ENCODE measurements at regions not wholly inside any gene's neighbourhood (a gene's known extent, or its start where the extent isn't known, plus 50 kb on each side); places are given as distances from the start of the nearest gene placed in this dataset.
"Not testable (repeated sequence)": the region's sequence is repeated elsewhere in the genome, so short reads cannot be mapped to it uniquely, and the experiment has no call there.

GRCh38 chr2:235105821-235106359 lies 154.1 kb downstream of the SH3BP4 start:
- no peak for DNase-seq (ENCODE audit: low read depth)

- no peak for DNase-seq (ENCODE audit: low read depth)
These were observed 155.2 kb downstream of the SH3BP4 start for GRCh38 chr2:235106874-235107639.

DNA sequence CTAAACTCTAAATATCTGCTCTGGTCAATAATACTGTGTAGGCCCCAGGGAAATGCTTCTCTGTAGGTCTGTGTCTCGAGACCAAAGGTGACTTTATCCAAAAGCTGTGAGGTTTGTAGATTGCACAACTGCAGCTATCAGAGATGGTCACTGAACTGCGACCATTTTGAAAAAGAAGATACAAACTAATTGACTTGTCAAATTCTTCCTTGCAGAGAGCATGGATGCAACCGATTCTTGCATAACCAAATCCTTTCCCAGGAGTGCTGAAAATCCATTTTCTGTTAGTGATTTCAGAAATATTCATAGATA lies 155.8 kb downstream of the SH3BP4 start:
- no peak for DNase-seq (ENCODE audit: low read depth)

- not testable (repeated sequence) for DNase-seq (ENCODE audit: low read depth)
These were observed 157.7 kb downstream of the SH3BP4 start for GRCh38 chr2:235109561-235109960.

GRCh38 chr2:235112365-235112764 lies 160.5 kb downstream of the SH3BP4 start:
- no peak for DNase-seq (ENCODE audit: low read depth)

GRCh38 chr2:235113854-235114253 lies 162.0 kb downstream of the SH3BP4 start:
- DNase-seq (ENCODE audit: low read depth), result no peak

GRCh38 chr2:235114286-235114685 lies 162.5 kb downstream of the SH3BP4 start:
- no peak for DNase-seq (ENCODE audit: low read depth)

DNA sequence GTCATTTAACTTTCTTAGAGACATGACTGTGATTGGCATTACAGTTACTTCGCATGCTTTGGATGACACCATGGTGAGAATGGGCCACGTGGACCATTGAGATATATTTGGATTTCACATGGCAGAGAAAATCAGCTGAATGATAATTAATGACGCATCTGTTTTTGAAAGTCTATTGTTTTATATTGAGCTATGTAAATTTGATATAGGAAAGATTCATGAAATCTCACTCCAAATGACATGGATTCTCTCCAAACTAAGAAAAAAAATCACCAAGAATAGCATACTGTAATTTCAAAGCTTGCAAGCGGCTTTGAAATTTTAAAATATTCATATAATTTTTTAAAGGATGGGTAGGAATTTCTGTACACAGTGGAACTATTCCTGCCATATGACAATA lies 163.7 kb downstream of the SH3BP4 start:
- no peak for DNase-seq (ENCODE audit: low read depth)

DNA sequence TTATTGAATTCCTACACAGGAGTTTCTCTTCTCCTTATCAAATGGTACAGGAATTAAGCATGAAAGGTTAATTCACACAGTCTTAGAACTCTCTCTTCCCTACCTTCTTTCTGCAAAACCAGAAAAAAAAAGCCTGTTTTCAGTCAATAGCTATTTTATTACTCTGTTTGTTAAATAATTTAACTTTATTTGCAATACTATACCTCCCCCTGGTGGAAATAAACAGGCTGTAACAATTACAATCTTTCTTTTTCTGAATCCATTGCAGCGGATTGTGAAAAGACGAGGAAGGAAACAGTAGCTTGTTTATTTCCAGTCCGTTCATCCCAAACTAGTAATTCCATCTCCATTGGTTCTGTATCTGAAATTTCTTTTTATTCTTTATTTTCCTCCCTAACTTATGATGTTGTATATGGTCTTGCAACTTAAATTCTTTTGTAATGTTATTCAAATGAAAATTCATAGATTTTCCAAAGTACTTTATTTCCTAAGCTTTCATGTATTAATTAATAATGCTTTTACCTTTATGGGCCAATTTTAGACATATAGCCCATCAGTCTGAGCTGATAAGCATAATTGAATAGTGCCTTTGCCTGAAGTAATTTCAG lies 165.2 kb downstream of the SH3BP4 start:
- no peak for DNase-seq (ENCODE audit: low read depth)

GRCh38 chr2:235126768-235127167 lies 175.0 kb downstream of the SH3BP4 start:
- DNase-seq (ENCODE audit: low read depth), result no peak

- no peak for DNase-seq (ENCODE audit: low read depth)
These were observed 176.1 kb downstream of the SH3BP4 start for GRCh38 chr2:235127931-235128330.

GRCh38 chr2:235129850-235130249 lies 178.0 kb downstream of the SH3BP4 start:
- DNase-seq (ENCODE audit: low read depth), result no peak

GRCh38 chr2:235131334-235132305 lies 179.8 kb downstream of the SH3BP4 start:
- no peak for DNase-seq (ENCODE audit: low read depth)

- DNase-seq (ENCODE audit: low read depth), result no peak
These were observed 180.8 kb downstream of the SH3BP4 start for GRCh38 chr2:235132651-235133050.

DNA sequence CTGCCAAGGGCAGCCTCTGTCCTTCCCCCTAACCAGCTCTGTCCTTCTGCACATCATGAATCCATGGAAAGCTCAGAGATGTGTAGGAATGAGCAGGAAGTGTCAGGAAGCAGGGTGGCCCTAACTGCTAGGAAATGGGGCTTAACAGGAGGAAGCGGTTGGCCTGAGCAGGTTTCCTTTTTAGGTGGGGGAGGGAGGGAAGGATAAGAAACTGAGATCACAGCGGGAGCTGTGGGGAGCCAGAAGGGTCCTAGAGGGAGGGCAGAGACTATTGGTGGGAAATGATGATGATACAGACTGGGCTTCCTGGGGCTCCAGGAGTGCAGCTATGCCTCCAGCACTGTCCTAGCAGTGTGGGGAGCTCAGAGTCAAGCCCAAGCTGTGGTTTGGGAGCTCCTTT lies 182.0 kb downstream of the SH3BP4 start:
- no peak for DNase-seq (ENCODE audit: low read depth)

DNA sequence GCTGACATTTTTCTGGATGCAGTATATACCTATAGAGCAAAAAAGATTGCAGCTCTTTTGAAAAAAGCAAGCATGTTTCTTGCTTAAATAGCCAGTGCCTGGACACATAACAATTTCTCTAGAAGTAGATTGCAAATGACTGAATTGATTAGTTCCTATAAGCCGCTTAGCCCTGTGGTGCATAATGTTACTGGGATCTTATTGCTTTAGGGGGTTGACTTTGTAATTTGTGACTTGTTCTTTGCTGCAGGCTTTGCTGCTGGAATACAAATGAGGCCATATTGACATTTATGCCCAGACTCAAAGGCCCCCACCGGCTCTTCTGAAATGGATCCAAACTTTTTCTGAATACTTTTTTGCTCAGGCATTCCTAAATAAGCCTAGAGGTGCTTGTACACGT lies 182.6 kb downstream of the SH3BP4 start:
- no peak for DNase-seq (ENCODE audit: low read depth)

GRCh38 chr2:235135195-235135965 lies 183.6 kb downstream of the SH3BP4 start:
- DNase-seq (ENCODE audit: low read depth), result no peak

- peak; percentile 31 for DNase-seq (ENCODE audit: low read depth)
These were observed 184.3 kb downstream of the SH3BP4 start for GRCh38 chr2:235135990-235136561.

DNA sequence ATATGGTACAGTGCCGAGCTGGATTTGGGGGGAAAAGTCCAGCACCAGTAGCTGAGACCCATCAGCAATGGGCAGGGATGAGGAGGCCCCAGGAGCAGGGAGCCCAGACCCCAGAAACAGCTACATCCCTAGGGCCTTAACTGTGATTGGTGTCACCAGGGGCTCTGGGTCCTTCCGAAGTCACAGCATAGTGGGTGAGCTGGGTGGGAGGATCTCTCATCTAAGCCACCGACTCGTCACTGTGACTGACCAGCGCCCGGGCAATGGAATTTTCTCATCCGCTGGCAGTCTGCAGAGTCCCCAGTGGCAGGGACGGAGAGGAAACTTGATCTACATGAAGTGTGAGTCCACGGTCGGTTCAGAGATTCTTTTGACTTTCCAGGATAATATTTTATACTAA lies 186.5 kb downstream of the SH3BP4 start:
- no peak for DNase-seq (ENCODE audit: low read depth)

DNA sequence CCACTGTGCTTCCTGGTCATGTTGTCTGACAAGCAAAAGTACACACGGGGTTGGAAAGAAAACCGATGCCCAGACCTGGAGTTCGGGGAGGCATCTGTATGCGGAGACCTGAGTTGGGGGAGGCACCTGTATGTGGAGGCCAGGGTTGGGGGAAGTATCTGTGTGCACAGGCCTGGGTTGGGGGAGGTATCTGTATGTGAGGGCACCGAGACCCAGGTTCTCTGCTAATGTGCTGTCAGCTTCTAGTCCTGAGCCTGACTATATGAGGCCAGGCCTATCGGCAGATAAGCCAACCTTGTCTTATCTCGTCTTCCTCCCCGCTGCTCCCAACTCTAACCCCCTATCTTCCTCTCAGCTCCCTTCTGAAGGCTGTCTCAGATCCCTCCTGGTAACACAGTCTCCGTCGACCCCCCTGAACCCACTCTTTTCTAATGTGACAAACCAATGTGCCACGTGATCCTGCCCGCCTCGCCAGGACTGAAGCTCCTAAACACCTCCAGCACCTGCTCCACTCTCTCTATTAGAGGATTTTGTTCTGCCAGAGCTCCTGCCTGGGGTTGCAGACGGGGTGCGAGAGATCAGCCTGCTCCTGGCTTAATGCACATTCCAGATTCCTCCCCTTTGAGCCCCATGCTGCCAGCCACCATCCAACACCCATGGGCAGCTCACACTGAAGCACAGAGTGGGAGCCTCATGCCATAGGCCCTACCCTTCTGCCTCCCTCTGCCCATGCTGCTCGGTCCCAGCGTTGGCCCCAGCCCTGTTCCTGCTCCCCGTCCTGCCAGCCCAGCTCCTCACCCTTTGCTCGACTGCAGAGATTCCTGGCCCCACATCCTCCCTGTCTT lies 188.4 kb downstream of the SH3BP4 start:
- DNase-seq (ENCODE audit: low read depth), result no peak

- no peak for DNase-seq (ENCODE audit: low read depth)
These were observed 188.9 kb downstream of the SH3BP4 start for GRCh38 chr2:235140801-235141081.

Data from stimulated activated CD8-positive, alpha-beta memory T cell treated with anti-CD3 and anti-CD28 coated beads, Interleukin-15, amount 100 ng/mL, for 1 hour (primary cell).